HG02571 (cell line): ENCODE measurements at regions not wholly inside any gene's neighbourhood (a gene's known extent, or its start where the extent isn't known, plus 50 kb on each side); places are given as distances from the start of the nearest gene placed in this dataset.

Experiments used
- ATAC-seq: cut with Tn5 transposase; IDR thresholded peaks from one replicate; pipeline ENCODE4 v1.9.1; 2021; ENCODE audit warnings: mild to moderate bottlenecking, moderate library complexity; ENCODE audit not compliant: unreplicated experiment

DNA sequence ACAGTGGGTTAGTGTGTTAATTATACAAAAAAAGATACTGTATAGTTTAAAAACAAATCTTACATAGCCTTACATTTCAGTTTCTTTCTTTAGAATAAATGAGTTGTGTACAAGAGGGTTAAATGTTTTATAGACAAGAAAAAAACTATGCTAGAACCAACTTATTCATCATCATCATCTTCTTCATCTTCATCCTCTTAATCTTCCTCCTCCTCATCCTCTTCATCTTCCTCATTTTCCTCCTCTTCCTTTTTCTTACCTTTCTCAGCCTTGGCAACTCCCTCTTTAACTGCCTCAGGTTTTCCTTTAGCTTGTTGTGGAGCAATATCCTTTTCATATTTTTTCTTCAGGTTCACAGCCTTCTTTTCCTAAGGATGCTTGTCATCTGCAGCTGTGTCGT lies 53.7 kb downstream of the RPS12 start:
- no peak for ATAC-seq

- ATAC-seq, result peak; percentile 99
Measured at GRCh38 chr6:132872923-132873322, 58.6 kb downstream of the RPS12 start.

- ATAC-seq, result no peak
Measured at GRCh38 chr6:132877003-132877402, 62.6 kb downstream of the RPS12 start.

DNA sequence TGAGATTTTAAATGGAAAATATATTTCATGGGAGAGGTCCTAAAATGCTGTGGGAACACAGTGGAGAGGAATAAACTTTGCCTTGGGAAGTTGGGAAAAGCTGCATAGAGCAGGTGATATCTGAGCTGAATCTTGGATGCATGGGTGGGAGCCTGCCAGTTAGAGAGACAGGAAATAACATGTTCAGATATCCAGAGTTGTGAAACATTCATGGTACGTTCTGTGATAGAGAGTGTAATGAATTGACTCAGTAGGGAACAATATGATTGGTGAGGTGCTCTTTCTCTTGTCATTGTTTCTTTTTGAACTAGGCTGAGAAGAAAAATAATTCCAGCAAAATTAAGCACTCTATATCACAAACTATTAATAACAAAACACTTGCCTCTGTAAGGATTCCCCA lies 72.8 kb downstream of the RPS12 start:
- ATAC-seq, result no peak

GRCh38 chr6:132888701-132889100 lies 74.3 kb downstream of the RPS12 start:
- no peak for ATAC-seq

- ATAC-seq, result no peak
Measured at GRCh38 chr6:132892929-132893771, 78.8 kb downstream of the RPS12 start.

- ATAC-seq, result no peak
Measured at GRCh38 chr6:132893772-132894490, 79.6 kb downstream of the RPS12 start.

DNA sequence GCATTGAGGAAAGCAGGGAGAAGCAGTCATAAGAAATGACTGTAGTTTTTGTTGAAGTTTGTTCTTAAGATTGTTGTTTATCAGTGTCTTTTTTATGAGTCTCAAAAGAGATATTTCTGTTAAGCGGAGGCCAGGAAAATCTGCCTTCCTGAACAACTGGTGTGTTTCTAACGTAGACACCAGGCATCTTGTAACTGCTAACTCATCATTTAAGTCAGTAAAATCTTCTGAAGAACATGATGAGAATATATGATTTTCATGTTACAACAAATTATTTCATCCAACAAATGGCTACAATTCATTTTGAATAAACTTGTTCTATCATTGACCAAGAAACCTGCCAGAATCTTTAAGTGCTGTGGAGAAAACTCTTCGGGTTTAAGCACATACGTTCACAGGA lies 84.0 kb downstream of the RPS12 start:
- ATAC-seq, result no peak

DNA sequence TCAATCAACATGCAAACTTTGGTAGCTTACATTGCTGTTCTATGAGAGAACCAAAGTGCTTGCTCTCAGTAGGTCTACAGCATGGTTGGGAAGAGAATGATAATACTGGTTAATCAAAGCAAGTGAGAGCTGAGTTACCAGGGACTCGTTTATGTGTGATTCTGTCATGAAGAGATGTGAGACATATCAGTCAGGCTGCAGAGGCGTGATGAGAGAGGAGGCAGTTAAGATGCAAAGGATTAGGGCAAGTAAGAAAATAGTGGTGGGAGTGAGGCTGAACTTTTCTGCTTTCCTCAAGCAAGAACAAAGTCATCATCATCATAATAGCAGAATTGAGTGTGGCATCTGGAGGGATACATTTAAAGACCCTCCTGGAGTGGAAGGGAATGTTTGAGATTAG lies 86.5 kb downstream of the RPS12 start:
- ATAC-seq, result no peak

- ATAC-seq, result no peak
Measured at GRCh38 chr6:132902901-132903300, 88.5 kb downstream of the RPS12 start.

DNA sequence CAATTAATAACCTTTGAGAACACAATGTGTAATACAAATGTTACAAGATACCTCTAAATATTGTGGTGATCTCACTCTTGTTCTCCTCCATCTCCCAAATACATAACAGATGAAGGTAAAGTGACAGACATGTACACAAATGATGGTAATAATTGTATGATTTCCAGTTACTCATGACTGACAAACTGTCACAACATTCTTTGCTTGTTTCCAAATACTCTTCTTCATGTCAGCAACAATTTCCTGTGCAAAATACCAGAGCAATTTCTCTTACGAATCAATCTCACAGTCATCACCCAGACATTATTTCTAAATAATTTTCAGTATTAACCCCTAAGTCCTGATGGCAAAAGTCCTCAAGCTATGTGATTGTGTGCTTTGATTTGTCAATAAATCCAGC lies 92.9 kb downstream of the RPS12 start:
- ATAC-seq, result no peak

GRCh38 chr6:132907914-132908313 lies 93.5 kb downstream of the RPS12 start:
- ATAC-seq, result no peak

DNA sequence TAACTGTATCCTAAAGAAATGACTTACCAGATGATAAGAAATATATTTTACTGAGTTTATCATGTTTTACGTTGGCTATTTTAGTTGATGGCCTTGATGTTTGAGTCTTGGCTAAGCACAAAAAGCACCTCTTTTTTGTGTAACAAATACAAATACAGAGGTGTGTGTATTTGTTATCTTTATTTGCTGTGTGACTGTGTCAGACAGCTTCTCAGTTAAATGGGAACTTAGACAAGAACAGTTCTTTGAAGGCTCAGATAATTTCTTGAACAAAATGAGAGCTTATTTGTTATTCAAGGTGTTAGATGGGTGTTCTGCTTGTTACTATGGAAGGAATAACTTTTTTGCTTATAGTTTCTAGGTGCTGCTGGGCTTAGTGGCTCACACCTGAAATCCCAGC lies 95.4 kb downstream of the RPS12 start:
- no peak for ATAC-seq

DNA sequence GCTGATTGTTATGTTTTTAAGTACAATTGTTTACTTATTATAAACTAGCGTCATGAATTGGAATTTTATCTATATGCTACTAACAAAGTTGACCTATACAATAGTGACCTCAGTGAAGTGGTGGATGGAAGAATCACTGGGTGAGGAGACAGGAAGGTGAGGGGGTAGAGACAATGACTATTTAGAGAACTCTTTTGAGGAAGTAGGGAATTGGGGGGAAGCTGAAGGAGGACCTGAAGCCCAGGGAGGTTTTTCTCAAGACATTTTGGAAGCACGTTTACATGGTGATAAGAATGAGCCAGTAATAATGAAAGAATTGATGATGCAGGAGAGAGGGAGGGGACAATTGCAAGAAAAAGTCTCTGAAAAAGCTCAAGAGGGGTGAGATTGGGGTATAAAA lies 96.4 kb downstream of the RPS12 start:
- ATAC-seq, result no peak

DNA sequence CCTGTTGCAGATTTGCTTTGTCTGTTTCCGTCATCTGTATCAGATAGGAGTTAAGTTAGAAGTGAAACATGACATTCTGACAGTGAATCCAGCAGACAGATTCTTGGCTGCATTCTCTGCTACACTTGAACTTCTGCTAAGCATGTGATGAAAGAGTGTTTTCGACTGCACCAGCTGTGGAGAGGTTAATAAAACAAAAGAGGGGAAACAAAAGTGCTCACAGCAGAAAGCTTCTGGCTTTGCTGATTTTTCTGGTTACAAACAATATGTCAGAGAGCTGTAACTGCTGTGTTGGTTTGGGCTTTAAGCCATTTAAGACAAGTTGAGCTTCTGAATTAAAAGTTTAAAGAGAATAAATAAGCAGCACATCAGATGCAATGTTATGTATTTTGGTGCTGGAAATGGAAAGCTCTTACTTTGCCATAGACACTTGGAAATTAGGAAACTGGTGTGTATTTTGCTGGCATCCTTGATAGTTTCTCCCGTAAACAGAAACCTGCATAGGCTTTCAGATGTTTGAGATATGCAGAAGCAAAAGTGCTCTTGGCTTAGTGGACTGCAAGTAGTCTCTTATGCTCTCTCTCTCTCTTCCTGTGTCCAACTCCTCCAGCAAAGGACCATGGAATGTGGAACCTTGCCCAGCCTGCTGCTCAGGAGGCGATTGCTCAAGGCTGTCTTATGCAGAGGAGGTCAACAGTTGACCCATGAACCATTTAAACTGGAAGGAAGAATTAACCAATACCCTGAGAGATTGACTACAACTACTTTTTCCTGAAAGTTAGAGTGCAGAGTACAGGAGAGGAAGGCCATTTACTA lies 104.9 kb downstream of the RPS12 start:
- no peak for ATAC-seq

DNA sequence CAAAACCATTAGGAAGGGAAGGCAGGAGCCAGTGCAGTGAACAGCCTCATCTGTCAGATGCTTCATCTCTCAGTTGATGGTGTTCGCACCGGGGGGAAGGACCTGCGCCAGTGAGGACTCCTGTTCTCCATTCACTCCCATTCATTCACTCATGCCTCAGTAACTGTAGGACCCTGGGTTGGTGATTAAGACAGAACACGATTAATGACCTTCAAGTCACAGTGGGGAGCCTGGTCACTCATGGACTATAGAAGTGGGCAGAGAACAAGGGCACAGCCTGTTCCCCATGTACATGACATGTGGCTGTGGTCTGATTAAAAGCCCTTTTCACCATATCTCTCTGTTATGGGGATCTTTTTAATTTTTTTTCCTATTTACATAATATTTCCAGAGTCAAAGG lies 113.3 kb downstream of the RPS12 start:
- no peak for ATAC-seq

GRCh38 chr6:132929141-132929540 lies 114.8 kb downstream of the RPS12 start:
- no peak for ATAC-seq

DNA sequence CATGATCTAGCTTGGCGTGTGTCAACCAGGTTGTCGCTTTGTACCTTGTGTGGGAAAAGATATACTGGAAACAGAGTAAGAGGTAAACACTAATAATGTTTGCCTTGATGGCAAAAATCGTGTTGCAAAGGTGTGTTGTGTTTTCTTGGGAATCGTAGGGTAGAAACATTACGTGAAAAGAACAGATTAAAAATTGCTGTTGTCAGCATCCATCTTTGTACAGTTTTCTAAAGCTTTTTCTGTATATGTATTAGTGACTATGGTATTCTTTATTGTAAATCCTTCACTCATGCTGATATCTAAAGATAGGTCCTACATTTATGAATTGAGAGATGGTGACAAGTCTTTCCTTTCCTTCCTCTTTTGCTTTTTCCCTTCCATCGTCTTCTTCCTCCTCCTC lies 116.9 kb downstream of the RPS12 start:
- no peak for ATAC-seq

GRCh38 chr6:132931936-132932514 lies 117.7 kb downstream of the RPS12 start:
- ATAC-seq, result no peak

- no peak for ATAC-seq
Measured at GRCh38 chr6:132932588-132932987, 118.2 kb downstream of the RPS12 start.

DNA sequence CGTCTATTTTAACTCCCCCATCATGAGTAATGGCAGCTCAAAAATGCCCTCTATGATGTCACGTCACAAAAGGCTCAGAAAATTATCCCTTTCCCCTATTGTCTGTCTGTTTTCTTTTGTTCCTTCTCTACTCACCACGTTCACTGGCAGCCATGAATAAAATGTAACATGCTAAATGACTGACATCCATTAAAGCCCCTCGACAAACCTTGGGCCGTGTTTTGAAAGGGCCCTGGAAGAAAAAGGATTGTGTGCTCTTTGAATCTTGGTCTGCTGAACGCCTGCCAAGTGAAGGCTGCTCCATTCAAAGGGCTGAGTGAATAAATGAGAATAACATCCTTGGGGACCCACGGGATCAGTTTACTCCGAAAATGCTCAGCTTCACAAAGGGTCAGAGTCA lies 118.7 kb downstream of the RPS12 start:
- ATAC-seq, result no peak
